Pancreas (tissue), 10 donors: ENCODE measurements at regions not wholly inside any gene's neighbourhood (a gene's known extent, or its start where the extent isn't known, plus 50 kb on each side); places are given as distances from the start of the nearest gene placed in this dataset.

Experiments
- ATAC-seq, 4 donors: fragments of 200-7000 bp; cut with Tn5 transposase; one replicate each; pipeline versions ENCODE4 v1.8.0 to v1.9.1; 2020; ENCODE audit warnings: mild to moderate bottlenecking in 4 of 4, moderate library complexity in 4 of 4
- DNase-seq, 6 donors: peaks; one replicate each; pipeline ENCODE4 v3.0.0-alpha.2; 2020
- FAIRE-seq: peaks from 2 replicates; lab custom pipeline; 2012; peaks lifted over from hg19 to GRCh38; lab: Jason Lieb, UNC
- H3K27ac ChIP-seq, 4 donors: fragments of 200-600 bp; sonication (generic); 1 replicate in 3 of 4; 2 replicates in 1 of 4; pipeline versions ENCODE4 v1.5.0 to v1.8.0; 2020
- H3K27me3 ChIP-seq, 4 donors: fragments of 200-600 bp; one replicate each; pipeline ENCODE4 v1.8.0; 2021
- H3K36me3 ChIP-seq, 3 donors: fragments of 200-600 bp; sonication (generic) in 1 of 3; one replicate each; pipeline versions ENCODE4 v1.5.0 to v1.8.0; 2020 to 2021
- H3K4me1 ChIP-seq, 3 donors: fragments of 200-600 bp; one replicate each; pipeline ENCODE4 v1.8.0; 2021
- H3K4me3 ChIP-seq, 4 donors: fragments of 200-600 bp; sonication (generic) in 2 of 4; one replicate each; pipeline versions ENCODE4 v1.5.0 to v1.8.0; 2020 to 2021
- H3K9me3 ChIP-seq, 4 donors: fragments of 200-600 bp; one replicate each; pipeline ENCODE4 v1.8.0; 2021
- WGBS, 2 donors: extraction: QIAGEN DNeasy Blood & Tissue Kit; methylation state at CpG; one replicate each; pipeline ENCODE4 v1.1.7; 2013; 5-methylcytosine and 5-hydroxymethylcytosine counted together
- intact Hi-C, 3 donors: fragments of 100-400 bp; cut with DNase I; formaldehyde crosslinking; loops; one replicate each; pipeline versions ENCODE4 v1.11.1 to v1.14.2; 2022
- TF ChIP-seq, protein P1 (sequence below), 4 donors: fragments of 200-600 bp; sonication (generic) in 3 of 4; IDR thresholded peaks; one replicate each; pipeline versions ENCODE4 v1.5.0 to v1.8.0; 2021; ENCODE audit warnings: antibody characterized with exemption in 4 of 4
- donor health status: healthy with polysubstance abuse.
- donor health status: DM: no; HTN: no; CAD: no; lungs with moderate emphysema.
- donor health status: DM: no; HTN: no; CAD: no.
- donor health status: control.
- donor health status: control.
- donor health status: Bipolar disorder and iron deficiency.
- donor health status: DM: yes; HTN: yes; CAD: no.
- donor health status: DM: no; HTN: no; CAD: no.
- donor health status: DM: no; HTN: no; CAD: no.
- donor health status: DM: yes; HTN: yes; CAD: no.

DNA sequence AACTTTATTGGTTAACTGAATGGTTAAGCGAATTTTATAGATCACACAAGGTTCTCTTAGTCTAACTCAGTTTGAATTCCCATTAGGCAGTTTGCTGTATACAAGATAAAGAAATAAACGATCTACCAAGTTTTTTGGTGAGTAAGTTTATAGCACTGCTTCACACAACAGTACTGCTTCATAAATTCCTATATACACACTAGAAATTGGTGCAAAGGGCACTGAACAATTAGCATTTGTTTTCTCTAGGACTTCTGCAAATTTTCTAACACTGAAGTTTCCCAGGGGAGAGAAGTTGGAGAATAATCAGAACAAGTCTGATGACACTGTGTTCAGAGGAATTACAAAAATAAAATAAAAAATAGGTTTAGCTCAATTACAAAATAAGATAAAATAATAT is 1138.8 kb upstream of the PCDH9 start:
- Histone ChIP-seq H3K36me3 (no peaks in the 10 kb centered on the region), H3K27ac (no peak overlapping the region), H3K27me3 (no peaks in the 10 kb centered on the region), H3K4me1 (no peaks in the 10 kb centered on the region), H3K9me3 (no peaks in the 10 kb centered on the region), H3K4me3 (no peak overlapping the region)
- 36 to 52% methylated on average over 2 of the region's 2 CpGs for WGBS, 2 donors
- DNase-seq: no peak
- no peak for FAIRE-seq
- intact Hi-C loops: no loop called here
- ATAC-seq: no peak
- TF ChIP-seq, protein P1, sequence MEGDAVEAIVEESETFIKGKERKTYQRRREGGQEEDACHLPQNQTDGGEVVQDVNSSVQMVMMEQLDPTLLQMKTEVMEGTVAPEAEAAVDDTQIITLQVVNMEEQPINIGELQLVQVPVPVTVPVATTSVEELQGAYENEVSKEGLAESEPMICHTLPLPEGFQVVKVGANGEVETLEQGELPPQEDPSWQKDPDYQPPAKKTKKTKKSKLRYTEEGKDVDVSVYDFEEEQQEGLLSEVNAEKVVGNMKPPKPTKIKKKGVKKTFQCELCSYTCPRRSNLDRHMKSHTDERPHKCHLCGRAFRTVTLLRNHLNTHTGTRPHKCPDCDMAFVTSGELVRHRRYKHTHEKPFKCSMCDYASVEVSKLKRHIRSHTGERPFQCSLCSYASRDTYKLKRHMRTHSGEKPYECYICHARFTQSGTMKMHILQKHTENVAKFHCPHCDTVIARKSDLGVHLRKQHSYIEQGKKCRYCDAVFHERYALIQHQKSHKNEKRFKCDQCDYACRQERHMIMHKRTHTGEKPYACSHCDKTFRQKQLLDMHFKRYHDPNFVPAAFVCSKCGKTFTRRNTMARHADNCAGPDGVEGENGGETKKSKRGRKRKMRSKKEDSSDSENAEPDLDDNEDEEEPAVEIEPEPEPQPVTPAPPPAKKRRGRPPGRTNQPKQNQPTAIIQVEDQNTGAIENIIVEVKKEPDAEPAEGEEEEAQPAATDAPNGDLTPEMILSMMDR (IDR thresholded peaks at IDR 0.05): no peak

DNA sequence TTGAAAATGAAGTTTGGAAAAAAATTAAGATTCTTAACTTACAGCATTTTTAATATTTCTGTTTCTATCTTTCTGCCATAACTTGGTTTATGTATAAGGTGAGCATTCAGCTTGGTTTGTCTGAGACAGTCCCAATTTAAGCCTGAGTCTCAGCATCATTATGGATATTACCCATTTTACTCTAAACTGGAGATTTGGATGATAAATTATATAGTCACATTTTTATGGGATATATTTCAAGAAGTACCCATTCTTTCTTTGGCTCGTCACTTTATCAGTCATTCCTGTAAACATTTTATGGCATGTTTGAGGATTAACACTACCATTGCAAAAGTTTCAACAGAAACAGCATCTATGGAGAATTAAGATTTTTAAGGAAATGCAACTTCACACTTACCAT is 1129.0 kb upstream of the PCDH9 start:
- TF ChIP-seq, protein P1 (IDR thresholded peaks at IDR 0.05): no peak
- H3K27ac ChIP-seq: no peak overlapping the region
- no peaks in the 10 kb centered on the region for H3K36me3 ChIP-seq
- no peak for DNase-seq
- H3K9me3 ChIP-seq: no peaks in the 10 kb centered on the region
- intact Hi-C loops: no loop called here
- 32 to 38% methylated on average over 1 of the region's 1 CpG for WGBS, 2 donors
- ATAC-seq: no peak
- H3K27me3 ChIP-seq: no peaks in the 10 kb centered on the region
- H3K4me3 ChIP-seq: no peak overlapping the region
- H3K4me1 ChIP-seq: no peaks in the 10 kb centered on the region
- no peak for FAIRE-seq

DNA sequence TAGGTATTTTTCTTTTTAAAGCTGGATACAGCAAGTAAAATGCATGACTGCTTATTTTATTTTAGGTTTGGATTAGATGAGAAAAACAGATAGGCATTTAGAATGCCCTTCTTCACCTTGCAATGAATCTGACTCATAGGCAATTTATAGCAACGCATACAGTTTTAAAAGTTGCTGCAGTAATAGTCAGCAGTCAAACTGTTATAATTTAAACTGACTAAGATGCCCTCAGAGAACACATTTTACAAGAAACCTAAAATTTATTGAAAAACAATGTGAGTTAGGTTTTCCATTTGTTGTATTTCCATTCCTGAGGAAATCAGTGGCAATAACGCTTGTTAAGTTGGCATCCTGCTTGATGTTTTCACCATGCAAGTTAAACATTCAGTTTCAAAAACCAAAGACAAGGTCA is 1128.2 kb upstream of the PCDH9 start:
- DNase-seq (no peak), FAIRE-seq (no peak), ATAC-seq (no peak)
- Histone ChIP-seq H3K9me3 (no peaks in the 10 kb centered on the region), H3K27ac (no peak overlapping the region), H3K27me3 (no peaks in the 10 kb centered on the region), H3K4me3 (no peak overlapping the region), H3K4me1 (no peaks in the 10 kb centered on the region), H3K36me3 (no peaks in the 10 kb centered on the region)
- WGBS, 2 donors: 54 to 63% methylated on average over 2 of the region's 2 CpGs
- intact Hi-C loops: no loop called here
- TF ChIP-seq, protein P1 (IDR thresholded peaks at IDR 0.05): no peak

DNA sequence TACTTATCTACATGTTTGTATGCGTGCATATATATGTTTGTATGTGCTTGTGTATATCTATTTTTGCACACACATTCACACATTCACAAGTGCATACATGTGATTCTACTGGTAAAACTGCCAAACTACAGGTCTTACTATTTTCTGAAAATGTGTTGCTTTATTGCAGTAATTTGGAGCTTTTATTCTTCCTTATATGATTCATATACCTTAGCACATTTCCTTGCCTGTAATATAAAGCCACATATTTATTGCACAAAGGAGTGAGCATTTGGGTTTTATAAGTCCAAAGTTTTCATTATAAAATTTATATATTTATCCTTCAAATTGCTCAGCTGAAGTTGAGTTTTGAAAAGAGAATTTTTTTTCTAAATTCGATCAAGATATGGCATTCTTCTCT is 1120.4 kb upstream of the PCDH9 start:
- ATAC-seq: no peak
- no peaks in the 10 kb centered on the region for H3K9me3 ChIP-seq
- no peaks in the 10 kb centered on the region for H3K4me1 ChIP-seq
- H3K4me3 ChIP-seq: no peak overlapping the region
- peak; percentile 17 for FAIRE-seq
- no peaks in the 10 kb centered on the region for H3K36me3 ChIP-seq
- no peak for DNase-seq
- 64 to 85% methylated on average over 2 of the region's 2 CpGs for WGBS, 2 donors
- TF ChIP-seq, protein P1 (IDR thresholded peaks at IDR 0.05): no peak
- no peaks in the 10 kb centered on the region for H3K27me3 ChIP-seq
- intact Hi-C loops: no loop called here
- no peak overlapping the region for H3K27ac ChIP-seq

DNA sequence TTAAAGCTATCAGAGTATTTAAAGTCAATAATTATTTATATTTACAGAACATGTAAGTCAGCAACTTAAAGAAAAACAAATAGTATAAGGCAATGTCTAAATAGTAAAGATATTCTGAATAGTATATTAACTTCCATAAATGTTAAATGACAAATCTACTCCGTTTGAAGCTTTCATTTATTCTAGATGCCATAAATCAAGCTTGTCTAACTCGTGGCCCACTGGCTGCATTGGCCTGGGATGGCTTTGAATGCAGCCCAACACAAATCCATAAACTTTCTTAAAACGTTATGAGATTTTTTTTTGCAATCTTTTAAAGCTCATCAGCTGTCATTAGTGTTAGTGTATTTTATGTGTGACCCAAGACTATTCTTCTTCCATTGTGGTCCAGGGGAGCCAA is 1117.1 kb upstream of the PCDH9 start:
- no peak overlapping the region for H3K4me3 ChIP-seq
- no peaks in the 10 kb centered on the region for H3K9me3 ChIP-seq
- no peak for FAIRE-seq
- intact Hi-C loops: no loop called here
- H3K4me1 ChIP-seq: no peaks in the 10 kb centered on the region
- TF ChIP-seq, protein P1 (IDR thresholded peaks at IDR 0.05): no peak
- DNase-seq: no peak
- no peaks in the 10 kb centered on the region for H3K36me3 ChIP-seq
- no peak overlapping the region for H3K27ac ChIP-seq
- no peak for ATAC-seq
- no peaks in the 10 kb centered on the region for H3K27me3 ChIP-seq
- WGBS, 2 donors: 12 to 14% methylated on average over 3 of the region's 3 CpGs
